Neural crest cell (in vitro differentiated cells): ENCODE measurements at regions not wholly inside any gene's neighbourhood (a gene's known extent, or its start where the extent isn't known, plus 50 kb on each side); places are given as distances from the start of the nearest gene placed in this dataset.

Experiments
- DNase-seq: peaks from one replicate; pipeline ENCODE4 v3.0.0; 2021; ENCODE audit warnings: low read depth, mixed read lengths, low spot score
- H3K27ac Mint-ChIP-seq: one replicate; pipeline ENCODE4 v1.8.0; 2021; ENCODE audit warnings: mild to moderate bottlenecking, mixed read lengths; ENCODE audit not compliant: unreplicated experiment
- H3K27me3 Mint-ChIP-seq: 2 replicates; pipeline ENCODE4 v1.8.0; 2021; ENCODE audit warnings: low read depth, mild to moderate bottlenecking, mixed read lengths
- H3K36me3 Mint-ChIP-seq: 2 replicates; pipeline ENCODE4 v1.8.0; 2021; ENCODE audit warnings: low read depth, mild to moderate bottlenecking, mixed read lengths
- H3K4me1 Mint-ChIP-seq: 2 replicates; pipeline ENCODE4 v1.8.0; 2021; ENCODE audit warnings: mixed read lengths
- H3K4me3 Mint-ChIP-seq: one replicate; pipeline ENCODE4 v1.8.0; 2021; ENCODE audit warnings: mild to moderate bottlenecking, mixed read lengths
- H3K9me3 Mint-ChIP-seq: 2 replicates; pipeline ENCODE4 v1.8.0; 2021; ENCODE audit warnings: mixed read lengths
- TF ChIP-seq, protein P1 (sequence below): fragments of 200-600 bp; sonication (generic); conservative IDR thresholded peaks from 2 replicates; pipeline ENCODE4 v1.5.0; 2021; ENCODE audit warnings: antibody characterized with exemption, mild to moderate bottlenecking

DNA sequence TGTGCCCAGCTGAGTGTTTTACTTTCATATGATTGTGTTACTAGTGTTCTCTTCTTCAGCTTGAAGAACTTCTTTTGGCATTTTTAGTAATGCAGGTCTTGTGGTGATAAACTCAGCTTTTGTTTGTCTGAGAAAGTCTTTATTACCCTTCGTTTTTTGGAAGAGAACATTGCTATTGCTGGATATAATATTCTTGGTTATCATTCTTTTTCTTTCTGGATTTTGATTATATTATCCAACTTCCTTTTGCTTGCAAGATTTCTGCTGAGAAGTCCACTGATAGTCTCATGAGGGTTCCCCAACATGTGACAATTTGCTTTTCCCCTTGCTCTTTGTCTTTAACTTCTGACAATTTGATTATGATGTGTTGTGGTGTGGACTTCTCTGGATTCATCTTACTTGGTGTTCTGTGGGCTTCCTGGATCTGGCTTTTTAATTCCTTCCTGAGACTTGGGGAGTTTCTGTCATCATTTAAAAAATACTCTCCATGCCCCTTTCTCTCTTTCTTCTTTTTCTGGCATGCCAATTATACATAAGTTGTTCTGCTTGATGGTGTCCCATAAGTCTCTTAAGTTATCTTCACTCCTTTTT lies 416.8 kb downstream of the CCDC91 start:
- Mint-ChIP-seq H3K27ac (no peak overlapping the region), H3K36me3 (peaks cover 5% of the 10 kb centered on the region), H3K27me3 (no peaks in the 10 kb centered on the region), H3K9me3 (peaks cover 12% of the 10 kb centered on the region), H3K4me1 (peaks cover 29% of the 10 kb centered on the region), H3K4me3 (no peak overlapping the region)
- no peak for DNase-seq
- TF ChIP-seq, protein P1, sequence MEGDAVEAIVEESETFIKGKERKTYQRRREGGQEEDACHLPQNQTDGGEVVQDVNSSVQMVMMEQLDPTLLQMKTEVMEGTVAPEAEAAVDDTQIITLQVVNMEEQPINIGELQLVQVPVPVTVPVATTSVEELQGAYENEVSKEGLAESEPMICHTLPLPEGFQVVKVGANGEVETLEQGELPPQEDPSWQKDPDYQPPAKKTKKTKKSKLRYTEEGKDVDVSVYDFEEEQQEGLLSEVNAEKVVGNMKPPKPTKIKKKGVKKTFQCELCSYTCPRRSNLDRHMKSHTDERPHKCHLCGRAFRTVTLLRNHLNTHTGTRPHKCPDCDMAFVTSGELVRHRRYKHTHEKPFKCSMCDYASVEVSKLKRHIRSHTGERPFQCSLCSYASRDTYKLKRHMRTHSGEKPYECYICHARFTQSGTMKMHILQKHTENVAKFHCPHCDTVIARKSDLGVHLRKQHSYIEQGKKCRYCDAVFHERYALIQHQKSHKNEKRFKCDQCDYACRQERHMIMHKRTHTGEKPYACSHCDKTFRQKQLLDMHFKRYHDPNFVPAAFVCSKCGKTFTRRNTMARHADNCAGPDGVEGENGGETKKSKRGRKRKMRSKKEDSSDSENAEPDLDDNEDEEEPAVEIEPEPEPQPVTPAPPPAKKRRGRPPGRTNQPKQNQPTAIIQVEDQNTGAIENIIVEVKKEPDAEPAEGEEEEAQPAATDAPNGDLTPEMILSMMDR: no peak

DNA sequence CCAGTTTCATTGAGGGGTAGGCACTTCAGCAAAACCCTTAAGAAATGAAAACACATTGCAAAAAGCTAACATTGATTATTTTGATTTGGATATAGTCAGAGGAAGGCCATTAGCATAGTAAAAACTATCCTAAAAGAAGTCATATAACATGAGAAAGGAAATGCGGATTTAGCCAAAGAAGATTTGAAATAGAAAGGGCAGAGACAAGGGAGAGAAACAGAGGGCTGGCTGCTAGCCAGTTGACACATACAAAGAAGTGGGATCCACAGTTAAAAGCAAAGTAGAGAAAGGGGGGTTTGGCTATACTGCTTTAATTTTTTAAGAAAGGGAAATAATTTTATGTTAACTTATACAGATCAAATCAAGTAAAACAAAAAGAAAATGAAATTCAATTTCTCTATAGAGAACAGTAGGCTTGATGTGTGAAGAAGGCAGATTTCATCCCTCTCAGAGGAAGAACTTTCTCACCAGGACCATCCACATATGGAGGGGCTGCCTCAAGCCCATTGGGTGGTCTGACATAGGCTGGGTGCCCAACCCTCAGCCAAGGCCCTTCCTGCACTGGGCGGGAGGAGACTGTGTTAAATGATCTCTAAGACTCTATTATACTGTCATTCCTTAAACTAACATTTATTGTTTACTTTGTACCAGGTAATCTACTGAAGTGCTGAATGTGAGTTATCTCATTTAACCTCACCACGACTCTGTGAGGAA lies 420.3 kb downstream of the CCDC91 start:
- peaks cover 9% of the 10 kb centered on the region for H3K9me3 Mint-ChIP-seq
- H3K4me1 Mint-ChIP-seq: no peaks in the 10 kb centered on the region
- no peaks in the 10 kb centered on the region for H3K27me3 Mint-ChIP-seq
- no peak for DNase-seq
- H3K27ac Mint-ChIP-seq: no peak overlapping the region
- H3K36me3 Mint-ChIP-seq: peaks cover 5% of the 10 kb centered on the region
- TF ChIP-seq, protein P1: no peak
- H3K4me3 Mint-ChIP-seq: no peak overlapping the region

DNA sequence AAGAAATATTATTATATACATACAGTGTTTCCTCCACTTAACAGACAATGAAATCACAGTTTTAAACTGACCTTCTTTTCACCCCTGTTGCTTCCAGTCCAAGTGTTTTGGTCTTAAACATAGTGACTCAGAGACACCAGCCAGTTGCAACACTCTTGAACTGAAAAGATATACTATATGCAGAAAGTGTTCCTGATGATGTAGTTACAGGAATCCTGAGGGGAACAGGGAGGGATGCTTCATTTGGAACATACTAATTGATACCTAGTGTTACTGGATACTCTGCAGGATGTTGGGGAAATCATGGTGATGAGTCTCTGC lies 420.8 kb downstream of the CCDC91 start:
- no peaks in the 10 kb centered on the region for H3K4me1 Mint-ChIP-seq
- no peak overlapping the region for H3K4me3 Mint-ChIP-seq
- H3K9me3 Mint-ChIP-seq: peaks cover 9% of the 10 kb centered on the region
- H3K36me3 Mint-ChIP-seq: peaks cover 5% of the 10 kb centered on the region
- no peaks in the 10 kb centered on the region for H3K27me3 Mint-ChIP-seq
- no peak overlapping the region for H3K27ac Mint-ChIP-seq
- TF ChIP-seq, protein P1: no peak
- no peak for DNase-seq

DNA sequence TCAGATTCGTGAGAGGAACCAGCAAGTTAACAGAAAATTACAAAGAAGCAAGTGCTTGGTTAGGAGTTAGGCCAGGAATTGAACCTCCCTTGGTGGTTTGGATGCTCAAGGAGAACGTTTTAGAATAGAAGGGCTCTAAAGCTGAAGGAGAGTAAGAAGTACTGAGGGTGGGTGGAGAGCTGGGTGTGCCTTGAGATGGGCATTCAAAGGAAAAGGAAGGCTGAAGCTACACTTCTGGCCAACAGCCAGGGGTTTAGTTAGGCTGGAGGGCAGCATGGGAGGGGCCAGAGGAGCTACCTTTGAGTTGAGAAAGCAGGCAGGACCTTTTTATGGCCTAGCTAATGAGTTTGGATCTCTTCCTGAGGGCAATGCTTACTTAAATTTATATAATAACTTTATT lies 421.2 kb downstream of the CCDC91 start:
- no peak for DNase-seq
- Mint-ChIP-seq H3K27me3 (no peaks in the 10 kb centered on the region), H3K4me3 (no peak overlapping the region), H3K36me3 (peaks cover 5% of the 10 kb centered on the region), H3K27ac (no peak overlapping the region), H3K9me3 (peaks cover 10% of the 10 kb centered on the region), H3K4me1 (no peaks in the 10 kb centered on the region)
- TF ChIP-seq, protein P1: no peak

DNA sequence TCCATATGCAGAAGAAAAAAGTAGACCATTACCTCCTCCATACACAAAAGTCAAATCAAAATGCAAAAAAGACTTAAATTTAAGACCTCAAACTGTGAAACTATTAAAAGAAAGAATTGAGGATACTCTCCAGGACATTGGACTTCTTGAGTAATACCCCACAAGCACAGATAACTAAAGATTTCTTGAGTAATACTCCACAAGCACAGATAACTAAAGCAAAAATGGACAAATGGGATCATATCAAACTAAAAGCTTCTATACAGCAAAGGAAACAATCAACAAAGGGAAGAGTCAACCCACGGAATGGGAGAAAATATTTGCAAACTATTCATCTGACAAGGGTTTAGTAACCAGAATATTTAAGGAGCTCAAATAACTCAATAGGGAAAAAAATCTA lies 427.9 kb downstream of the CCDC91 start:
- Mint-ChIP-seq H3K4me3 (no peak overlapping the region), H3K4me1 (no peaks in the 10 kb centered on the region), H3K27ac (no peak overlapping the region), H3K27me3 (no peaks in the 10 kb centered on the region), H3K36me3 (peaks cover 4% of the 10 kb centered on the region), H3K9me3 (peaks cover 8% of the 10 kb centered on the region)
- no peak for DNase-seq
- TF ChIP-seq, protein P1: no peak
